SU-DHL-6 (cell line): ENCODE measurements at regions not wholly inside any gene's neighbourhood (a gene's known extent, or its start where the extent isn't known, plus 50 kb on each side); places are given as distances from the start of the nearest gene placed in this dataset.

Source experiments
- EZH2phosphoT487 ChIP-seq: fragments of 200-600 bp; sonication (generic), shearing (Covaris generic); conservative IDR thresholded peaks from 2 replicates; pipeline ENCODE4 v1.6.1; 2018; ENCODE audit warnings: mild to moderate bottlenecking, antibody characterized with exemption, low read length, moderate library complexity, mixed read lengths
- TF ChIP-seq, protein P1 (sequence below): fragments of 200-600 bp; sonication (generic); IDR thresholded peaks from one replicate; pipeline ENCODE4 v1.5.1; 2017; ENCODE audit warnings: antibody characterized with exemption, mild to moderate bottlenecking, low read length, moderate library complexity; ENCODE audit not compliant: insufficient read depth, poor library complexity, severe bottlenecking

DNA sequence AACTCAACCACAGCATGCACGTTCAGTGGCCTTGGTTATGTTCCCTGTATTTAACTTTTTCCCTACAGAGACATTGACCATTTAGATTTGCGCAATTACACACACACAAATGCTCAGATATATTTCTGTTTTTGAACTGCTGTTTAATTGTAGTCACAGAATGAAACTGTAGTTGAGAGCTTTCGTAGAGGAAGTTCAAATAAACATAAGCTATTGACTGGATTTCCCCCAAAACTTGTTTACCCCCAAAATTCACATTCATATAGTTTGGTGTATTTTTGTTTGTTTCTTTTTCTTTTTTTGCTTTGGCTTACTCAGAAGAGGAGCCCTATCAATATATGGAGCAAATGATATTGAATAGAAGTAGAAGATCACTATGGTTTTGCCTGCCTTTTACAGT, 921.0 kb downstream of the ADGRL2 start:
- TF ChIP-seq, protein P1, sequence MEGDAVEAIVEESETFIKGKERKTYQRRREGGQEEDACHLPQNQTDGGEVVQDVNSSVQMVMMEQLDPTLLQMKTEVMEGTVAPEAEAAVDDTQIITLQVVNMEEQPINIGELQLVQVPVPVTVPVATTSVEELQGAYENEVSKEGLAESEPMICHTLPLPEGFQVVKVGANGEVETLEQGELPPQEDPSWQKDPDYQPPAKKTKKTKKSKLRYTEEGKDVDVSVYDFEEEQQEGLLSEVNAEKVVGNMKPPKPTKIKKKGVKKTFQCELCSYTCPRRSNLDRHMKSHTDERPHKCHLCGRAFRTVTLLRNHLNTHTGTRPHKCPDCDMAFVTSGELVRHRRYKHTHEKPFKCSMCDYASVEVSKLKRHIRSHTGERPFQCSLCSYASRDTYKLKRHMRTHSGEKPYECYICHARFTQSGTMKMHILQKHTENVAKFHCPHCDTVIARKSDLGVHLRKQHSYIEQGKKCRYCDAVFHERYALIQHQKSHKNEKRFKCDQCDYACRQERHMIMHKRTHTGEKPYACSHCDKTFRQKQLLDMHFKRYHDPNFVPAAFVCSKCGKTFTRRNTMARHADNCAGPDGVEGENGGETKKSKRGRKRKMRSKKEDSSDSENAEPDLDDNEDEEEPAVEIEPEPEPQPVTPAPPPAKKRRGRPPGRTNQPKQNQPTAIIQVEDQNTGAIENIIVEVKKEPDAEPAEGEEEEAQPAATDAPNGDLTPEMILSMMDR, result no peak
- no peak for TF ChIP-seq EZH2phosphoT487
